H9 (cell line): ENCODE measurements at regions not wholly inside any gene's neighbourhood (a gene's known extent, or its start where the extent isn't known, plus 50 kb on each side); places are given as distances from the start of the nearest gene placed in this dataset.

Experiments used
- DNase-seq: peaks from one replicate; pipeline ENCODE4 v3.0.0-alpha.2; 2017
- H2AFZ ChIP-seq: one replicate; pipeline ENCODE4 v1.6.1; 2013; ENCODE audit warnings: mild to moderate bottlenecking, low read length, control low read depth, moderate library complexity
- H2AK5ac ChIP-seq: 2 replicates; pipeline ENCODE4 v1.6.1; 2013; ENCODE audit warnings: low read length, control low read depth, mixed read lengths; ENCODE audit not compliant: insufficient read length
- H2BK120ac ChIP-seq: one replicate; pipeline ENCODE4 v1.6.1; 2013; ENCODE audit warnings: low read depth, mild to moderate bottlenecking, low read length, control low read depth, inconsistent platforms; ENCODE audit not compliant: poor library complexity, severe bottlenecking
- H2BK12ac ChIP-seq: 2 replicates; pipeline ENCODE4 v1.6.1; 2013; ENCODE audit warnings: low read length, control low read depth, mixed read lengths, low read depth; ENCODE audit not compliant: insufficient read length
- H2BK15ac ChIP-seq: 2 replicates; pipeline ENCODE4 v1.6.1; 2013; ENCODE audit warnings: low read depth, low read length, control low read depth
- H2BK20ac ChIP-seq: one replicate; pipeline ENCODE4 v1.6.1; 2013; ENCODE audit warnings: low read depth, mild to moderate bottlenecking, low read length, control low read depth, inconsistent platforms; ENCODE audit not compliant: poor library complexity, severe bottlenecking
- H2BK5ac ChIP-seq: 2 replicates; pipeline ENCODE4 v1.6.1; 2013; ENCODE audit warnings: low read length, control low read depth, mixed read lengths; ENCODE audit not compliant: insufficient read length
- H3K14ac ChIP-seq: 2 replicates; pipeline ENCODE4 v1.6.1; 2013; ENCODE audit warnings: low read length, control low read depth; ENCODE audit not compliant: insufficient read depth
- H3K18ac ChIP-seq: 2 replicates; pipeline ENCODE4 v1.6.1; 2013; ENCODE audit warnings: low read depth, mild to moderate bottlenecking, mixed read lengths, low read length, control low read depth; ENCODE audit not compliant: insufficient read length
- H3K23ac ChIP-seq: 2 replicates; pipeline ENCODE4 v1.6.1; 2013; ENCODE audit warnings: low read length, control low read depth, mixed read lengths, low read depth; ENCODE audit not compliant: insufficient read length
- H3K23me2 ChIP-seq: 2 replicates; pipeline ENCODE4 v1.6.1; 2013; ENCODE audit warnings: low read depth, mild to moderate bottlenecking, mixed read lengths, low read length, control low read depth; ENCODE audit not compliant: insufficient read length, poor library complexity, severe bottlenecking
- H3K27ac ChIP-seq: 2 replicates; pipeline ENCODE4 v1.5.1; 2013; ENCODE audit warnings: low read length, control low read depth, mixed read lengths, low read depth; ENCODE audit not compliant: insufficient read length
- H3K27me3 ChIP-seq: 2 replicates; pipeline ENCODE4 v1.6.1; 2013; ENCODE audit warnings: low read length, control low read depth, inconsistent platforms; ENCODE audit not compliant: insufficient read depth
- H3K4ac ChIP-seq: 2 replicates; pipeline ENCODE4 v1.6.1; 2013; ENCODE audit warnings: low read depth, mild to moderate bottlenecking, control low read depth, inconsistent platforms, low read length, moderate library complexity
- H3K4me1 ChIP-seq: 2 replicates; pipeline ENCODE4 v1.6.1; 2013; ENCODE audit warnings: low read length, control low read depth, inconsistent platforms; ENCODE audit not compliant: insufficient read depth
- H3K4me2 ChIP-seq: 2 replicates; pipeline ENCODE4 v1.6.1; 2013; ENCODE audit warnings: low read length, control low read depth, mixed read lengths; ENCODE audit not compliant: insufficient read length, insufficient read depth
- H3K56ac ChIP-seq: 2 replicates; pipeline ENCODE4 v1.6.1; 2013; ENCODE audit warnings: low read depth, mild to moderate bottlenecking, mixed read lengths, low read length, control low read depth; ENCODE audit not compliant: insufficient read length
- H3K79me1 ChIP-seq: 2 replicates; pipeline ENCODE4 v1.6.1; 2013; ENCODE audit warnings: low read depth, mild to moderate bottlenecking, moderate library complexity, low read length, control low read depth, inconsistent platforms; ENCODE audit not compliant: insufficient read depth, poor library complexity, severe bottlenecking
- H3K79me2 ChIP-seq: 2 replicates; pipeline ENCODE4 v1.6.1; 2013; ENCODE audit warnings: low read length, control low read depth, inconsistent platforms; ENCODE audit not compliant: insufficient read depth
- H3K9ac ChIP-seq: 2 replicates; pipeline ENCODE4 v1.6.1; 2013; ENCODE audit warnings: low read length, control low read depth, mixed read lengths; ENCODE audit not compliant: insufficient read length; ENCODE audit errors: extremely low read depth
- H3K9me3 ChIP-seq: one replicate; pipeline ENCODE4 v1.6.1; 2013; ENCODE audit warnings: low read depth, low read length, inconsistent platforms; ENCODE audit not compliant: control insufficient read depth
- H3T11ph ChIP-seq: one replicate; pipeline ENCODE4 v1.6.1; 2013; ENCODE audit warnings: mild to moderate bottlenecking, low read length, control low read depth, inconsistent platforms
- H4K20me1 ChIP-seq: one replicate; pipeline ENCODE4 v1.6.1; 2013; ENCODE audit not compliant: control insufficient read depth, insufficient read length, insufficient read depth
- H4K5ac ChIP-seq: 2 replicates; pipeline ENCODE4 v1.6.1; 2013; ENCODE audit warnings: low read depth, mild to moderate bottlenecking, mixed read lengths, low read length, control low read depth; ENCODE audit not compliant: insufficient read length
- H4K8ac ChIP-seq: replicated peaks from 2 replicates; pipeline ENCODE4 v1.6.1; 2013; ENCODE audit warnings: low read length, control low read depth, mixed read lengths, low read depth; ENCODE audit not compliant: insufficient read length
- H4K91ac ChIP-seq: 2 replicates; pipeline ENCODE4 v1.6.1; 2013; ENCODE audit warnings: low read depth, mild to moderate bottlenecking, moderate library complexity, mixed read lengths, low read length, control low read depth; ENCODE audit not compliant: insufficient read length
- H3K27ac Mint-ChIP-seq, 3 experiments: 2 replicates in 2 of 3; 3 replicates in 1 of 3; pipeline ENCODE4 v1.8.0; 2020 to 2021; ENCODE audit warnings: mixed read lengths in 3 of 3, mild to moderate bottlenecking in 1 of 3, moderate library complexity in 1 of 3
- H3K27me3 Mint-ChIP-seq: 2 replicates; pipeline ENCODE4 v1.8.0; 2021; ENCODE audit warnings: low read depth, mild to moderate bottlenecking, moderate library complexity, mixed read lengths
- H3K36me3 Mint-ChIP-seq, 3 experiments: 2 replicates in 2 of 3; 3 replicates in 1 of 3; pipeline ENCODE4 v1.8.0; 2020 to 2021; ENCODE audit warnings: low read depth in 3 of 3, mixed read lengths in 3 of 3; ENCODE audit not compliant: insufficient read depth in 1 of 3
- H3K4me1 Mint-ChIP-seq, 2 experiments: 2 replicates each; pipeline ENCODE4 v1.8.0; 2020; ENCODE audit warnings: mixed read lengths in 2 of 2
- H3K4me3 Mint-ChIP-seq, 2 experiments: 2 replicates in 1 of 2; 3 replicates in 1 of 2; pipeline ENCODE4 v1.8.0; 2020 to 2021; ENCODE audit warnings: mild to moderate bottlenecking in 2 of 2, mixed read lengths in 2 of 2, moderate library complexity in 1 of 2
- H3K9me3 Mint-ChIP-seq, 2 experiments: 2 replicates in 1 of 2; 3 replicates in 1 of 2; pipeline ENCODE4 v1.8.0; 2020; ENCODE audit warnings: mild to moderate bottlenecking in 2 of 2, mixed read lengths in 2 of 2, moderate library complexity in 1 of 2
- WGBS: extraction: QIAGEN DNeasy Blood & Tissue Kit; methylation state at CpG from one replicate; pipeline ENCODE4 v1.1.7; 2013; ENCODE audit warnings: missing lambda C conversion rate, low lambda C conversion rate, mixed read lengths; ENCODE audit not compliant: insufficient read length; ENCODE audit errors: extremely low coverage; 5-methylcytosine and 5-hydroxymethylcytosine counted together
- TF ChIP-seq, protein P1 (sequence below): fragments of 200-600 bp; sonication (generic); conservative IDR thresholded peaks from 3 replicates; pipeline ENCODE4 v1.8.0; 2021; ENCODE audit warnings: antibody characterized with exemption, mild to moderate bottlenecking

DNA sequence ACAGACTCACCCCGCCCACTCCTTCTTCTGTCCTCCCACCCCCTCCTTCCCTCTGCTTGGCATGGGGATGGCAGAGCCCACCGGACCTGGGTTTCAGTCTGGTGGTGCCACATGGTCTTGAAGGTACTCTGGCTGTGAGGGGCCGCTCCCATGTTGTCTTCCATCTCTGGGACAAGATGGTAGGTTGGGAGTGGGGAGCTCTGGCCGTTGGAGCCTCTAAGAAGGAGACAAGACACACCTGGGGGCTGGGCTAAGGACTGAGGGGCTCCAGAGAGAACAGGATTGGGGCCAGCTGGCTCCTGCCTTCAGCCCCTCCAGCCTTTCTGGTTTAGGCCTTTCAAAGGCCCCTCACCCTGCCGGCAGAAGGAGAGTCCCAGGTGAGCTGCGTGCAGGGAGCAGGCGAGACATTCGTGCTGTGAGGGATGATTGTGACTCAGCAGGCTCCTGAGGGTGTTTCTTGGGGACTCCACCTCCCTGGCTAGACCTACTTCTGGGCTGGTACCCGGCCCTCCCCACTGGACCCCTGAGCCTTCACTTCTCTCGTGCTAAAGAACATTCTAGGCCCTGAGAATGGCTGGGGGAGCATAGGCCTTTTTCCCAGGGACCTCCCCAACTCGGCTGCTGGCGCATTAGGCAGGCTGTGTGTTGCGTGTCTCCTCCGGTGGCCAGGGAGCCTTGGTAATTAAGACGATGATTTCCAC is 128.2 kb upstream of the HAAO start:
- Histone ChIP-seq H2AK5ac (no peak overlapping the region), H3K18ac (no peak overlapping the region), H2BK120ac (no peak overlapping the region), H2BK20ac (no peak overlapping the region), H3K4me2 (no peak overlapping the region), H3K4me1 (peaks cover 7% of the 10 kb centered on the region; the same call in 1 of the 2 replicates), H3K56ac (no peak overlapping the region), H2BK5ac (no peak overlapping the region), H3K79me1 (no peaks in the 10 kb centered on the region), H4K20me1 (no peaks in the 10 kb centered on the region), H3K23me2 (no peaks in the 10 kb centered on the region), H3K9ac (no peak overlapping the region), H4K91ac (no peak overlapping the region), H2BK15ac (no peak overlapping the region), H2AFZ (no peak overlapping the region), H3K4ac (no peak overlapping the region), H3K23ac (no peak overlapping the region), H3K9me3 (no peaks in the 10 kb centered on the region), H4K5ac (no peak overlapping the region), H4K8ac (no peak overlapping the region), H3K27ac (no peak overlapping the region), H3K14ac (no peak overlapping the region; the same call in 1 of the 2 replicates), H3T11ph (no peak overlapping the region), H3K79me2 (no peaks in the 10 kb centered on the region), H3K27me3 (no peaks in the 10 kb centered on the region; the same call in 1 of the 2 replicates), H2BK12ac (no peak overlapping the region)
- Mint-ChIP-seq H3K27ac (no peak overlapping the region), H3K36me3 (no peaks in the 10 kb centered on the region; a peak in 1 of 7 replicates), H3K9me3 (no peaks in the 10 kb centered on the region), H3K4me1 (peaks cover 46 to 51% of the 10 kb centered on the region in 2 experiments), H3K27me3 (peaks cover 9% of the 10 kb centered on the region), H3K4me3 (no peak overlapping the region)
- TF ChIP-seq, protein P1, sequence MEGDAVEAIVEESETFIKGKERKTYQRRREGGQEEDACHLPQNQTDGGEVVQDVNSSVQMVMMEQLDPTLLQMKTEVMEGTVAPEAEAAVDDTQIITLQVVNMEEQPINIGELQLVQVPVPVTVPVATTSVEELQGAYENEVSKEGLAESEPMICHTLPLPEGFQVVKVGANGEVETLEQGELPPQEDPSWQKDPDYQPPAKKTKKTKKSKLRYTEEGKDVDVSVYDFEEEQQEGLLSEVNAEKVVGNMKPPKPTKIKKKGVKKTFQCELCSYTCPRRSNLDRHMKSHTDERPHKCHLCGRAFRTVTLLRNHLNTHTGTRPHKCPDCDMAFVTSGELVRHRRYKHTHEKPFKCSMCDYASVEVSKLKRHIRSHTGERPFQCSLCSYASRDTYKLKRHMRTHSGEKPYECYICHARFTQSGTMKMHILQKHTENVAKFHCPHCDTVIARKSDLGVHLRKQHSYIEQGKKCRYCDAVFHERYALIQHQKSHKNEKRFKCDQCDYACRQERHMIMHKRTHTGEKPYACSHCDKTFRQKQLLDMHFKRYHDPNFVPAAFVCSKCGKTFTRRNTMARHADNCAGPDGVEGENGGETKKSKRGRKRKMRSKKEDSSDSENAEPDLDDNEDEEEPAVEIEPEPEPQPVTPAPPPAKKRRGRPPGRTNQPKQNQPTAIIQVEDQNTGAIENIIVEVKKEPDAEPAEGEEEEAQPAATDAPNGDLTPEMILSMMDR: no peak
- no peak for DNase-seq
- no CpG with 5 or more reads among the region's 15 CpGs for whole genome bisulfite sequencing
